Endodermal cell (in vitro differentiated cells): ENCODE measurements at regions not wholly inside any gene's neighbourhood (a gene's known extent, or its start where the extent isn't known, plus 50 kb on each side); places are given as distances from the start of the nearest gene placed in this dataset.

ENCODE experiments used
- DNase-seq: peaks from one replicate; pipeline ENCODE4 v3.0.0-alpha.2; 2017
- H3K27ac ChIP-seq: 2 replicates; pipeline ENCODE4 v1.5.1; 2013; ENCODE audit warnings: mild to moderate bottlenecking, low read depth, low read length, moderate library complexity
- H3K27me3 ChIP-seq: 2 replicates; pipeline ENCODE4 v1.6.1; 2013; ENCODE audit warnings: mild to moderate bottlenecking, low read length, moderate library complexity; ENCODE audit not compliant: insufficient read depth, control insufficient read depth, poor library complexity, severe bottlenecking
- H3K36me3 ChIP-seq: 2 replicates; pipeline ENCODE4 v1.7.0; 2013; ENCODE audit warnings: mild to moderate bottlenecking, low read length, moderate library complexity; ENCODE audit not compliant: control insufficient read depth, insufficient read depth
- H3K4me1 ChIP-seq: one replicate; pipeline ENCODE4 v1.7.0; 2013; ENCODE audit warnings: low read length; ENCODE audit not compliant: control insufficient read depth, insufficient read depth
- H3K4me3 ChIP-seq: 2 replicates; pipeline ENCODE4 v1.5.1; 2013; ENCODE audit warnings: mild to moderate bottlenecking, low read length, moderate library complexity
- H3K9ac ChIP-seq: 2 replicates; pipeline ENCODE4 v1.6.1; 2013; ENCODE audit warnings: mild to moderate bottlenecking, low read length, moderate library complexity; ENCODE audit not compliant: poor library complexity, severe bottlenecking; ENCODE audit errors: extremely low read depth
- H3K9me3 ChIP-seq: 2 replicates; pipeline ENCODE4 v1.6.1; 2013; ENCODE audit warnings: mild to moderate bottlenecking, low read length, moderate library complexity; ENCODE audit not compliant: control insufficient read depth
- H3K27ac Mint-ChIP-seq: 2 replicates; pipeline ENCODE4 v1.8.0; 2020; ENCODE audit warnings: mixed read lengths
- H3K27me3 Mint-ChIP-seq: 2 replicates; pipeline ENCODE4 v1.8.0; 2021; ENCODE audit warnings: mild to moderate bottlenecking, mixed read lengths; ENCODE audit not compliant: insufficient read depth
- H3K36me3 Mint-ChIP-seq: 2 replicates; pipeline ENCODE4 v1.8.0; 2020; ENCODE audit warnings: low read depth, mixed read lengths
- H3K4me1 Mint-ChIP-seq: 2 replicates; pipeline ENCODE4 v1.8.0; 2020; ENCODE audit warnings: mixed read lengths
- H3K4me3 Mint-ChIP-seq: 2 replicates; pipeline ENCODE4 v1.8.0; 2020; ENCODE audit warnings: mild to moderate bottlenecking, moderate library complexity, mixed read lengths
- H3K9me3 Mint-ChIP-seq: 2 replicates; pipeline ENCODE4 v1.8.0; 2020; ENCODE audit warnings: mild to moderate bottlenecking, mixed read lengths
- CTCF ChIP-seq: fragments of 200-600 bp; sonication (generic); conservative IDR thresholded peaks from 2 replicates; pipeline ENCODE4 v1.5.0; 2021; ENCODE audit warnings: antibody characterized with exemption, mild to moderate bottlenecking
- WGBS, 2 experiments: methylation state at CpG; one replicate each; pipeline versions ENCODE4 v1.1.5 to v1.1.7; 2013; ENCODE audit warnings: missing lambda C conversion rate in 2 of 2, mixed read lengths in 1 of 2; ENCODE audit not compliant: insufficient coverage in 1 of 2, insufficient read length in 1 of 2; 5-methylcytosine and 5-hydroxymethylcytosine counted together

GRCh38 chr18:77501266-77501665, 251.6 kb downstream of the GALR1 start:
- Mint-ChIP-seq H3K27ac (no peak overlapping the region), H3K4me1 (no peaks in the 10 kb centered on the region), H3K36me3 (peaks cover 5% of the 10 kb centered on the region), H3K27me3 (no peaks in the 10 kb centered on the region), H3K4me3 (no peak overlapping the region), H3K9me3 (peaks cover 14% of the 10 kb centered on the region)
- Histone ChIP-seq H3K36me3 (no peaks in the 10 kb centered on the region), H3K27ac (no peak overlapping the region), H3K27me3 (no peaks in the 10 kb centered on the region), H3K4me3 (no peak overlapping the region), H3K9me3 (no peaks in the 10 kb centered on the region), H3K9ac (no peak overlapping the region), H3K4me1 (no peaks in the 10 kb centered on the region)
- WGBS, 2 experiments: 43 to 47% methylated on average over 2 of the region's 2 CpGs
- no peak for DNase-seq
- TF ChIP-seq CTCF: no peak

DNA sequence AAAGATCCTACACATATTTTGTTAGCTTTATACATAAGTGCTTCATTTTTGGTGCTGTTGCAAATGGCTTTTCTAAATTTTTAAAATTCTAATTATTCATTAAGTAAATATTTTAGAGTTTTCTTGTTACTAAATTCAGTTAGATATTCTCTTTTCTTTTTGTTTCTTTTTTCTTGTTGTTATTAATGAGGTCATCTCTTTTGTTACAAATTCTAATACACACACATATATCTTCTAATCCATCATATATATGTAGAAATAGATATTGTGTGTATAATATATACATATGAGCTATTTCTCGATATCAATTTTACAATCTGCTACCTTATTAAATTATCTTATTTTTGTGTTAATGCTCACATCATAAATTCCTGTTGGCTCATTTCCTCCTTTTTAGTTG, 255.9 kb downstream of the GALR1 start:
- Mint-ChIP-seq H3K9me3 (peaks cover 10% of the 10 kb centered on the region), H3K4me3 (no peak overlapping the region), H3K27ac (no peak overlapping the region), H3K27me3 (no peaks in the 10 kb centered on the region), H3K36me3 (no peaks in the 10 kb centered on the region), H3K4me1 (no peaks in the 10 kb centered on the region)
- TF ChIP-seq CTCF: no peak
- no peak for DNase-seq
- Histone ChIP-seq H3K9me3 (no peaks in the 10 kb centered on the region), H3K4me3 (no peak overlapping the region), H3K9ac (no peak overlapping the region), H3K4me1 (no peaks in the 10 kb centered on the region), H3K27ac (no peak overlapping the region), H3K36me3 (no peaks in the 10 kb centered on the region), H3K27me3 (no peaks in the 10 kb centered on the region)
- WGBS, 2 experiments: no CpG with 5 or more reads among the region's 1 CpG

- no peak for TF ChIP-seq CTCF
- 90 to 93% methylated on average over 4 to 5 of the region's 5 CpGs for WGBS, 2 experiments
- Histone ChIP-seq H3K4me1 (no peaks in the 10 kb centered on the region), H3K27ac (no peak overlapping the region), H3K9ac (no peak overlapping the region), H3K4me3 (no peak overlapping the region), H3K36me3 (no peaks in the 10 kb centered on the region), H3K9me3 (no peaks in the 10 kb centered on the region), H3K27me3 (no peaks in the 10 kb centered on the region)
- no peak overlapping the region for H3K27ac Mint-ChIP-seq
- DNase-seq: no peak
- peaks cover 14% of the 10 kb centered on the region for H3K9me3 Mint-ChIP-seq
- H3K27me3 Mint-ChIP-seq: no peaks in the 10 kb centered on the region
- H3K4me3 Mint-ChIP-seq: no peak overlapping the region
- no peaks in the 10 kb centered on the region for H3K4me1 Mint-ChIP-seq
- no peaks in the 10 kb centered on the region for H3K36me3 Mint-ChIP-seq
Observed at GRCh38 chr18:77512152-77512551, 262.5 kb downstream of the GALR1 start.
